GM19395 (cell line): ENCODE measurements at regions not wholly inside any gene's neighbourhood (a gene's known extent, or its start where the extent isn't known, plus 50 kb on each side); places are given as distances from the start of the nearest gene placed in this dataset.
"Not testable (repeated sequence)": the region's sequence is repeated elsewhere in the genome, so short reads cannot be mapped to it uniquely, and the experiment has no call there.

Source experiments
- ATAC-seq: cut with Tn5 transposase; IDR thresholded peaks from one replicate; pipeline ENCODE4 v1.9.1; 2021; ENCODE audit warnings: mild to moderate bottlenecking, moderate library complexity; ENCODE audit not compliant: unreplicated experiment

DNA sequence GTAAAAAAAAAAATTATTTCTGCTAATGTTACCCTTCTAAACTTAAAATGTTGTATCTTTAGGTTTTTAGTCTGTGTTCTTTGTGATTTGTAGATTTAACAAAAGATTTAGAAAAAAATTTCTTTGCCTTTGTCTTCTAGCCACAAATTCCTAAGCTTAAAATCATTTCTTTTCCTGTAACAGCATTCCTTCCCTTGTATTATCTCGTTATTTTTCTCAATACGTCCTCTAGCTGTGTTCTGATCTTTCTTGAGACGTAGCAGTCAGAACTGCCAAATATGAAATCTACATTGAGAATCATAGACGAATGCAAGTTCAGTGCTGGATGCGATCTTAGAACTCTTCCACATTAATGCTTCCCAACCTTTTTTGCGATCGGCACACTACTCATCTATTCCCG lies 283.1 kb downstream of the UTRN start:
- no peak for ATAC-seq

DNA sequence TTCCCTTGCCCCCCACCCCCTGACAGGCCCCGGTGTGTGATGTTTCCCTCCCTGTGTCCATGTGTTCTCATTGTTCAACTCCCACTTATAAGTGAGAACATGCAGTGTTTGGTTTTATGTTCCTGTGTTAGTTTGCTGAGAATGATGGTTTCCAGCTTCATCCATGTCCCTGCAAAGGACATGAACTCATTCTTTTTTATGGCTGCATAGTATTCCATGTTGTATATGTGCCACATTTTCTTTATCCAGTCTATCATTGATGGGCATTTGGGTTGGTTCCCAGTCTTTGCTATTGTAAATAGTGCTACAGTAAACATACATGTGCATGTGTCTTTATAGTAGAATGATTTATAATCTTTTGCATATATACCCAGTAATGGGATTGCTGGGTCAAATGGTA lies 287.4 kb downstream of the UTRN start:
- not testable (repeated sequence) for ATAC-seq

DNA sequence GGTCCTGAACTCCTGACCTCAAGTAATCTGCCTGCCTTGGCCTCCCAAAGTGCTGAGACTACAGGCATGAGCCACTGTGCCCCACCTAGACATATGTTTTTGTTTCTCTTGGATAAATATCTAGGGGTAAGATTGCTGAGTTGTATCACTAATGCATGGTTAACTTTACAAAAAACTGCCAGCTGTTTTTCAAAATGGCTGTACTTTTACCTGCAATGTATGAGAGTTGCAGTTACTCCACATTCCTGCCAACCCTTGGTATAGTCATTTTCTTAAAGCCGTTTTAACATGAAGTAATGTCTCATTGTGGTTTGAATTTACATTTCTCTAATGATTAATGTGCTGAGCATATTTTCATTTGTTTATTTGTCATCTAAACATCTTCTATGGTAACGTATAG lies 289.7 kb downstream of the UTRN start:
- no peak for ATAC-seq

DNA sequence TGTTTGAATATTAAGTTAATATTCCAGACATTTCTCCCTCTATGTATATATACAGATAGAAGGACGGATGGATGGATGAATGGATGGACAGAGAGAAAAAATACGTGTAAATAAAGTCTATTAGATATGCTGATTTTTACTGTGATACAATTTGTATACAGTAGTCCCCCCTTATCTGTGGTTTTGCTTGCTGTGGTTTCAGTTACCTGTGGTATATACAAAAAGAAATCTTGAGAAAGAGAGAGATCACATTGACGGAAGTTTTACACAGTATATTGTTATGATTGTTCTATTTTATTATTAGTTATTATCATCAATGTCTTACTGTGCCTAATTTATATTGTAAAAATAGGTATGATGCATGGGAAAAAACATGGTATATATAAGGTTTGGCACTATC lies 290.2 kb downstream of the UTRN start:
- no peak for ATAC-seq

DNA sequence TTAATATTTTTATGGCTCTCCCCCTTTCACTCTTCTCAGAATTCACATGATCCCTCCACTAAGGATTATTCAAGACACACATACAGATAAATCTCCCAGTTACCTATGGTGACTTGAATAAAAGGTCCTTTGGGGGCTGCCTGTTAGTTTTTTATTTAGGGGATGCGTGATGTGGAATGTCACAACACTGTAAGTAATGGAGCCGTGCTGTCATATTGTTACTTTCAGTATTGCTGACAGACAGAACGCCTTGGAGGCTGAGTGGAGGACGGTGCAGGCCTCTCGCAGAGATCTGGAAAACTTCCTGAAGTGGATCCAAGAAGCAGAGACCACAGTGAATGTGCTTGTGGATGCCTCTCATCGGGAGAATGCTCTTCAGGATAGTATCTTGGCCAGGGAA lies 291.7 kb downstream of the UTRN start:
- ATAC-seq, result no peak

DNA sequence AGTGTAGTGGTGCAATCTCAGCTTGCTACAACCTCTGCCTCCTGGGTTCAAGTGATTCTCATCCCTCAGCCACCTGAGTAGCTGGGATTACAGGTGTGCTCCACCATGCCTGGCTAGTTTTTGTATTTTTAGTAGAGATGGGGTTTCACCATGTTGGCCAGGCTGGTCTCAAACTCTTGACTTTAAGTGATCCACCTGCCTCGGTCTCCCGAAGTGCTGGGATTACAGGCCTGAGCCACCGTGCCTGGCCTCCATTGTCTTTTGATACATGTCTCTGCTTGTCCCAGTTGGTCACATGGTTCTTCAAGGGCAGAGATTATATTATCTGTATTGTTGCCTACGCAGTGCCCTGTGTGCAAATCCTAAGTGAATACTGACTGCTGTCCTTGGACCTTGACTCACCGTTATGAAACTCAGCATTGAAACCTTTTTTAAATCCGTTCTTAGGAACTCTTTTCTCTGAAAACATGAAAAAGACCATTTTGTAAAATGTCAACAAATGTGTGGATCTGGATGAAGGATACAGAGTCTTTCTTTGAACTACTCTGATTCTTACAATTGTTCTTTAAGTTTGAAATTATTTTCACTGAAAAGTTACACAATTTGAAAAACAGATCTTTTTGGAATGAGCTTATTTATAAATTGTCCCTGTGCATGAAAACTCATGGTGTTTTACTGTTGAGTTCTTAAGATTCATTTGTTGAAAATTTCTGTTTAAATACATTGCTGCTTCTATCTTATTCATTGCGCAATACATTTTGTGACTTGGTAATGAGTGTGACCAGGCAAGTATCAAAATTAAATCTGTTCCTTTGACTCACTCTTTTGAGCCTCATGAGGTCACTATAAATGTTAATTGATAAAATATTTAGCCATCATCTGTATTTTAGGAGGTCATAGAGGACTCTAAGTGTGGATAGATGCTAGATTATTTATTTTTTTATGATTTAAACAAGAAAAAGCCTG lies 293.5 kb downstream of the UTRN start:
- ATAC-seq, result no peak

DNA sequence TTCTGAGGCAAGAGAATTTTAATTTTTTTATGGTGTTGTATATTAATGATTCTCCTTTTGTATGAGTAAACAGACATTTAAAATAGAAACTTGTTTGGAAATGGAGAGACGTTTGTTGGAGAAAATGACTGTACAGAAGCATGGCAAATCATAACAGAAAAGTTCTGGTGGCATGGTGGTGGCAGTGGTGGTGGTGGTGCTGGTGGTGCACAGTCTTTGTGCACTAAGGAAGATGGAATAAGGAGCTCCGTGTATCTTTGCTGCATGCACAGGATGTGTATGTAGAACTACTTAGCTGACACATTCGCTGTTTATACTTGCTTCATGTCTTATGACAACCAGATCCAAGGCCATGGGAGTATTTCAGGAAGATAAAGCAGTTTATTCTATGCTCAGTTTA lies 294.9 kb downstream of the UTRN start:
- no peak for ATAC-seq

DNA sequence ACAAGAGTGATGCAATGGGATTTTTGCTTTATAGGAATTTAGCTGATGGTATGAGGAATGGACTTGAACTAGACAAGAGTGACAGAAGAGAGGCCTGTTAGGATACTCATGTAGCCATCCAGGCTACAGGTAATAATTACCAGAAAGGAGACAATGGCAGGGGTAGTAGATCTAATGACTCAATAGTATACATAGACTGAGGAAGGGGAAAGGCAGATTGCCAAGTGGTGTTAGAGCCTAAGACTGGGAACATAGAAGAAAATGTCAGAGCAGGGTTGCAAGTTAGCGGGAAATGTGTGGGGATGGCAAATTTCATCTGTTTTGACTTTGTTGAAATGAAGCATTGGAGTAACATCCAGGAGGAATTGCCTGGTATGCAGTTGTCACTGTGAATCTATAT lies 295.6 kb downstream of the UTRN start:
- ATAC-seq, result no peak

DNA sequence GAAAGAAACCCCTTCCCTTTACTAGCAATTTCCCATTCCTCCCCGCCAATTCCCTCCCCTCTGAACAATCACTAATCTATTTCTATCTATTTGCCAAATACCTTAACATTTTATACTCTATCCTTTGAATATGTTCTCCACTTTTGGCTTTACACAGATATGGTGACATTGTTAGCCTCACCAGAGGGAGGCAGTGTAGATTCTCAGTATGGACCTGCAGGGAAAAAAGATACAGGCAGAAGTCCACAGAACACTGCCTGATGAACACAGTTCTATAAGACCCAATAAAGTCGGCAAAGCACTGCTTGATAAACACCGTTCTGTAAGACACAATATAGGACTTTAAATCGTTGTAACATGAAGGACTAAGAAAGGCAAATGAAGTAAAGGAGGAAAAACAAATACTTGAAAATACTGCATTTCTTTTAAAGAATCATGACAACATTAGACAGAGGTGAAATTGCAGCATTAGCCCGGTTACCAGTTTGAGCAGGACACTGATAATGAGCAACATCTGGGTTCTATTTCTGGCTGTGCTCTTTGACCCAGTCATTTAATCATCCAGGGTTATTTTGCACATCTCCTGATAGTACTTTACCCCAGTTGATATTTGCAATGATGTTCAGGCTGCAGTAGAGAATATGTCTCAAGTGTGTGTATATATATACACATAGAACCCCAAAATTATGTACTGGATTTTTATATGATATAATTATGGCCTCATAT lies 296.8 kb downstream of the UTRN start:
- no peak for ATAC-seq

DNA sequence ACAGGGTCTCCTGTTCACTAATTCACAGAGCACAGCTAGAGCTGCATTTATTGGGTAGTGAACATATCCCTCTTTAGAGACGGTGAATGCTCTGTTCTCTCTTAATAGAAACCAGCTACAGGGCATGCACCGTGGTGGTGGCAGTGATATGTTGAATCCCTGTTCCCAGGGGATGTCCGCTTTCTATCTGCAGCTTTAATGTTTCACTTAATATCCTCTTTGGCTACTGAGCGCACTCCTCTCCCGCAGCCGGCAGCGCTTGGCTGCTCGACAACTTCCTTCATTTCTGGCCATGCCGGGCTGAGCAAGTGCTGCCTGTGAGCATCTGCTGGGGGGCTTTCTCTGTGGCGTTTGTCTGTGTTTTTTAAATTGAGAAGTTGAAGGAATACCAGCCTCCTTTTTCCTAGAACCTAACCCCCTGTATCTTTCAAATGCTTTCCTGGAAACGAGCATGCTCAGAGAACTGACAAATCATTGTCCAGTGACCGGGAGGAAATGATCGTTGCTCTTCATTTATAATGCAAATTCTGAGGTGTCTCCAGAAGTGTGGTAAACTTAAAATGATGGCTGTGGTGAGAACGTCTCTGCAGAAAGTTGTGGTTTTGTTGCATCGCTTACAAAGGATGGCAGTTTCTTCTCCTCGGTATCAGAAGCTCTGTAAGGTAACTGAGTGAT lies 297.9 kb downstream of the UTRN start:
- peak; percentile 96 for ATAC-seq

DNA sequence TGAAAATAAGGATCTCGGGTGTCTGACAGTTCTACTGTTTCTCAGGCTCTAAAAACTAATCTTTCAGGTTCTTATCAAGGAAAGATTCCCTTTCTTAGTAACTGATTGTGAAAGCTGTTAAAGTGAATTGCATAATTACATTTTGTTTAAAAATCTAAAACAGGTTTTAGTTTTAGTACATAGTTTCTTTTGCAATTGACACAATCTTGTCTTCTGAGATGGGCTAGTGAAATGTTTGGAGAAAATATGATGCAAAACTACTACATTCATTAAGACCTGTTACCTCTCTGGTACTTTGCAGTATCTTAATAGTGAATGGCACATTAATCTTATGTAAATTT lies 298.4 kb downstream of the UTRN start:
- ATAC-seq, result peak; percentile 12

DNA sequence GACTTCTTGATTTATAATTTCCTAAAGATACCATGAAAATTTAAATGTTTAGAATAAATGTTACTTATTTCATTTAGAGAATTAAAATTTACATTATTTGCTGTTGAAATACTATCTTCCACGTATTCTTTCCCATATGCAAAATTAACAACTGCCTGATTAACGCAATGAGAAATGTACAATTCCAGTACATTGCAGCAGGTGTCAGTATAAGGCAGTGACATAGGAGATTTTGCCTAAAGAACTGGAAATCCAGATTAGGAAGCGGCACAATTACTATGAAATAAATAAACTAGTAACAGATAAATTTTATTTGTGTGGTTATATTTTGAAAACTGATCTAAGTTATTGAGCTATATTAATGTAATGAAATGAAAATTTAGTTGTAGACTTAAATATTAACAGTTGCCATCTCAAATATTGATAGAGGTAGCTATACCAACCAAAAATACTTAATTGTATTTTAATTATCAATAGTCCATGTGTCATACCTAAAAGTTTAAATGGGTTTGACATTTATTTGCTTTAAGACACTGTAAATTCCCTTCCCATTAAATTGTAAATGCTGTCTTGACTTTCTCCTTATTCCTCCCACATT lies 300.2 kb downstream of the UTRN start:
- no peak for ATAC-seq

DNA sequence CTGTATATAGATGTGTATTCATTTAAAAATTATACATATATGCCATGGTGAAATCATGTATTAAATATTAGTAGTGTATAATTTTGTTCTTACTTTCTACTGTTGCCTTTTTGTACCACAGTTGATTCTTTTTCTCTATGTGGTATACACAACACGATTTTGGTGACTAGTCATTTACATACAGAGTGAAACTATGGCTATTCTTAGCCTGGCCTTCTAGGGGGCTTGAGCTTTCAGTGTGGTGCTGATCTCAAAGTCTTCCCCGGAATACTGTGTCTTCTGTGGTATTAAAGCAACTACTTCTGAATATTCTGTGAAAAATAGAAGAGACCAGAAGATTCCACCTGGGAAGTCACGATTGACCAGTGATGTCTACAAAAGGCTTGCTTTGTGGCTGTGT lies 301.9 kb downstream of the UTRN start:
- no peak for ATAC-seq

DNA sequence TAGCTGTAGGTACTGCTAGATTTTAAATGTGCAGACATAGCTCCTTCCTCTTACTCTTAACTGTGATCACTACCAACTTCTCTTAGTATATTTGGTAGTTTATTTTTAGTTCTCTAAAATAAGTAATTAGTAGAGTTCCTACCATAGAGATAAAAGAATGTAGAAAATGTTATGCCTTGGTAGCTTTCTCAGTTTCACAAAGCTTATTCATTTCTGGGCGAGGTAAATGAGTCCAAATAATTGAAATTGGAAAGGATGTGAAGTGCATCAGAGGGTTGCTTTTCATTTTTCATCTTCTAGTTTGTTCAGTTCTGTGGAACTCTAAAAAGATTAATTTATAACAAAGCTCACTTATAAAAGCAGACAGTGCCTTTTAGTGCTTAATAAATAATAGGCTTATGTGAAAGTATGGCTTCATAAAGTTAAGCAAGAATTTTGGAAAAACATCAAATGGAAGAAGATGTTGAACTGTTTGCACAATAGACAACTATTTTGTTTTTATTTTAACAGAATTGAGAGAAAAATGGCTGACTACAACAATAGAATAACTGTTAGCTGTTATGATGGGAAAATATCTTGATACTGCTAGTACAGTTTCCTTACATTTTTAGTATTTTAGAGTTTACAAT lies 303.7 kb downstream of the UTRN start:
- peak; percentile 91 for ATAC-seq

DNA sequence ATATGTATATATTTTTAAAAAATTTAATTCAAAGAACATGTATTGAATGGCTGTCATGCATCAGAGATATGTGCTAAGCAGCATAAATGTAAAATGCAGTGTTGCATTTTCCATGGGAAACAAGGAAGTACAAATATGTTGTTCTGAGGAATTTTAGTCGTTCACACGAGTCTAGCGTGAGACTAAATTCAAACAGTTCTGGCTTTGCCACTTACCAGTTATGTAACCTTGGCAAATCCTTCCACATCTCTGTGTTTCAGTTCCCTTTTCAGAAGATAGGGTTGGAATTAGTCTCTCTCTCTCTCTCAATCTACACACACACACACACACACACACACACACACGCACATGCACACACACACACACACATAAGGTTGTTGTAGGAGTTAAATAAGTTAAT lies 305.4 kb downstream of the UTRN start:
- ATAC-seq, result no peak

DNA sequence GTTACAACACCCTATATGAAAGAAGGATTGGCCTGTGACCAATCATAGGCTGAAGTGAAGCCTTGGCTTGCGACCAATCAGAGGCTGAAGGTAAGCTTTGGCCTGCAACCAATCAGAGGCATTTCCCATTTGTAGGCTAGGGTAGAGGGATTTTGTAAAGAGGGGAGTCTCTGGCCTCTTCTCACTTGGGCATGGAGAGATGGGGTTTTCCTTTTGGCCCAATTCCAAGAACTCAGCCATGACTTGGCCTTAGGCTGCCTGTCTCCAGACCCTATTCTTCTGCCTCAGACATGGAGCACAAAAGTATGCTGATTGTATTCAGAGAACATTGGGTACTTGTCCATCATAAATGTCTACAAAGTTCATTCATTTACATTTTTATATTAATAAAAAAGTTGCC lies 308.3 kb downstream of the UTRN start:
- ATAC-seq, result no peak

DNA sequence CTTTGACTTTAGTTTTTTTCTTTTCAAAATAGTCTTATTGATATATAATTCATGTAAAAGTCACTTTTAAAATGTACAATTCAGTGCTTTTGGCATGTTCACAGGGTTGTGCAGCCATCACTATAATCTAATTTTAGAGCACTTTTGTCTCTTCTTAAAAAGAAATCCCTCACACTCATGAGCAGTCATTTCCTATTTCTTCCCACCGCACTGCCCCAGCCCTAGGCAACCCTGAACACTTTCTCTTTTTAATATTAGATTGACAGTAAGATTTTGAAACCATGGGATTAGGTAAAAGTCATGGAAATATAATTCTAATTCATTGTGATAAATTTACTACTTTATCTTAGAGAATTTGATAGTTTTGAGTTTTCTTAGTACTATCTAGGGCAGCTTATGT lies 309.4 kb downstream of the UTRN start:
- no peak for ATAC-seq

DNA sequence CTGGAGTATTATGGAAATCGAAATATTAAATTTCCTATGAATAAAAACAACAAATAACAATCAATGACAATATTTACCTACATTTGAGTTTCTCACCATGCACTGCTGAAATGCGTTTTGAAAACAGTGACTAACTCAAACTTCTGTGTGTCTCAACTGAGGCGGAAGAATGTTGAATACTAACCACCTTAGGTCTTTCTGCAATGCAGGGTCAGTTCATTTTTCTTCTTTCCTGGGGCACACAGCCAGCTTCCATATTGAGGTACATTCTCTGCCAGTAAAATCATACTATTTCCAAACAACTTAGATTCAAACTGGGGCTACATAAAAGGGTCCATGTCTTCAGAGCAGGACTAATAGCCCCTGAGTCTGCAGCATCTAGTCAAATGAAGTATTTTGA lies 310.1 kb downstream of the UTRN start:
- ATAC-seq, result no peak

DNA sequence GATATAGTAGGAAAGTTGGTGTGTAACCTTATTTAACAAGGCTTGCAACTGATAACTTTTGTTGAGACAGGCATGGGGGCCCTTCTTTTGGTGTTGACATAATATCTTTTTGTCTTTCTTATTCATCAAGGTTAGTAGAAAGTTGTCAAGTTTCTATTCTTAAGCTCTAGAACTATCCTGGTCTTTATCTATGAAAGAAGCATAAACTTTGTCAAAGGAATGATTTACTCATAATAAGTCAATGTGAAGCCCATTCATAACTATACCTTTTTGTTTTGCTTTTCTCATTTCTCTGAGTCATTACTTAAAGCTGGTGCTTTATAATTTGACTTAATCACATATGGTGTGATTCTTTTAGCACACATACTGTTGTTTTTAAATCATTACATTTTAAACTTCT lies 312.4 kb downstream of the UTRN start:
- no peak for ATAC-seq

DNA sequence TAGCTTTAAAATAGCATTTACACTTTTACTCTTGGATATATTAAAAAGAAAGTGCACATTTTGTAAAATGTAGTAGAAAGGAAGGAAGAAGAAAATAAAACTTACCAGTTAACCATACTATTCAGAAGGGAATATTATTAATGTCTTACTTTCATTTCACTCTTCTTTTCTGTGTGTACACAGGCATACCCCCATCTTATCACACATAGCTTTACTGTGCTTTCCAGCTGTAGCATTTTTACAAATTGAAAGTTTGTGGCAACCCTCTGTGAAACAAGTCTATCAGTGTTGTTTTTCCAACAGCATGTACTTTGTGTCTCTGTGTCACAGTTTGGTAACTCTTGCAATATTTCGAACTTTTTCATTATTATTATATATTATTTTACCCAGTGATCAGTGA lies 314.5 kb downstream of the UTRN start:
- ATAC-seq, result no peak

DNA sequence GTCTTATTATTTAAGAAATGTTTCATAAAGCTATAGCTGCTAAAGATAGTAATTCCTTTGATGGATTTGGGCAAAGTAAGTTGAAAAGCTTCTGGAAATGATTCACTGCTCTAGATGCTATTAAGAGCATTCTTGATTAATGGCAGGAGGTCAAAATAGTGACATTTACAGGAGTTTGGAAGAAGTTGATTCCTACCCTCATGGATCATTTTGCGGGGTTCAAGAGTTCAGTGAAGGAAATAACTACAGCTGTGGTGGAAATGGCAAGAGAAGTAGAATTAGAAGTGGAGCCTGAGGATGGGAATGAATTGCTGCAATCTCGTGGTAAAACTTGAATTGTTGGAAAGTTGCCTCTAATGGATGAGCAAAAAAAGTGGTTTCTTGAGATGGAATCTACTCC lies 316.1 kb downstream of the UTRN start:
- ATAC-seq, result no peak
